Endothelial cell of umbilical vein (primary cell): ENCODE measurements at regions not wholly inside any gene's neighbourhood (a gene's known extent, or its start where the extent isn't known, plus 50 kb on each side); places are given as distances from the start of the nearest gene placed in this dataset.

Experiments used
- BruUV-seq: library from RNA; stranded (reverse); fragments of 400-500 nt; replicated peaks from 2 replicates; lab custom pipeline; 2021; lab: Mats Ljungman, UMichigan
- CTCF ChIA-PET: fragments of 300-600, 350-600 bp; sonication (Branson Sonifier 250); formaldehyde crosslinking; loops from one replicate; lab custom pipeline; 2021; ENCODE audit warnings: antibody characterized with exemption, inconsistent platforms; lab: Charles Lee
- POLR2A ChIA-PET: fragments of 300-600, 350-600 bp; sonication (Branson Sonifier 250); formaldehyde crosslinking; loops from one replicate; lab custom pipeline; 2021; ENCODE audit warnings: antibody characterized with exemption, inconsistent platforms; lab: Charles Lee
- DNase-seq: peaks from one replicate; pipeline ENCODE4 v3.0.0-alpha.2; 2011; ENCODE audit warnings: low read depth, low spot score
- FAIRE-seq: peaks from 2 replicates; lab custom pipeline; 2011; peaks lifted over from hg19 to GRCh38; lab: Jason Lieb, UNC
- H2AFZ ChIP-seq: 2 replicates; pipeline ENCODE4 v1.6.0; 2012; ENCODE audit warnings: low read depth, low read length, control low read depth, inconsistent platforms
- H3K27ac ChIP-seq: 2 replicates; pipeline ENCODE4 v1.5.1; 2011; ENCODE audit warnings: low read depth, mild to moderate bottlenecking, control low read depth, low read length, moderate library complexity; ENCODE audit not compliant: insufficient read depth
- H3K27me3 ChIP-seq, 2 experiments: 2 replicates each; pipeline versions ENCODE4 v1.6.0 to v1.6.1; 2011; ENCODE audit warnings: low read length in 2 of 2, mixed read lengths in 1 of 2; ENCODE audit not compliant: control insufficient read depth in 2 of 2, insufficient read depth in 2 of 2
- H3K36me3 ChIP-seq, 2 experiments: 2 replicates in 1 of 2; 3 replicates in 1 of 2; pipeline ENCODE4 v1.5.1; 2011; ENCODE audit warnings: low read length in 2 of 2, mild to moderate bottlenecking in 1 of 2, moderate library complexity in 1 of 2; ENCODE audit not compliant: control insufficient read depth in 2 of 2, insufficient read depth in 2 of 2; ENCODE audit errors: extremely low read depth in 1 of 2
- H3K4me1 ChIP-seq: 3 replicates; pipeline ENCODE4 v1.5.1; 2011; ENCODE audit warnings: mild to moderate bottlenecking, low read length; ENCODE audit not compliant: control insufficient read depth, insufficient read depth; ENCODE audit errors: extremely low read depth
- H3K4me2 ChIP-seq: 2 replicates; pipeline ENCODE4 v1.6.1; 2011; ENCODE audit warnings: low read length, control low read depth, mixed read lengths; ENCODE audit not compliant: insufficient read depth
- H3K4me3 ChIP-seq, 3 experiments: fragments of 200-600 bp in 1 of 3; sonication (generic), shearing (Covaris generic) in 1 of 3; replicated peaks in 1 of 3; 2 replicates each; pipeline ENCODE4 v1.5.1; 2011 to 2016; ENCODE audit warnings: control low read depth in 3 of 3, low read length in 3 of 3, mild to moderate bottlenecking in 2 of 3, inconsistent platforms in 1 of 3, low read depth in 1 of 3, moderate library complexity in 1 of 3; ENCODE audit not compliant: insufficient read depth in 1 of 3
- H3K79me2 ChIP-seq: 2 replicates; pipeline ENCODE4 v1.6.0; 2012; ENCODE audit warnings: low read length, inconsistent platforms; ENCODE audit not compliant: control insufficient read depth, insufficient read depth
- H3K9ac ChIP-seq: replicated peaks from 2 replicates; pipeline ENCODE3; 2011; ENCODE audit warnings: low read length, control low read depth; ENCODE audit not compliant: insufficient read depth; ENCODE audit errors: extremely low read depth
- H3K9me1 ChIP-seq: replicated peaks from 3 replicates; pipeline ENCODE4 v1.6.0; 2011; ENCODE audit warnings: mild to moderate bottlenecking, low read length; ENCODE audit not compliant: control insufficient read depth, insufficient read depth; ENCODE audit errors: extremely low read depth
- H3K9me3 ChIP-seq: replicated peaks from 2 replicates; pipeline ENCODE4 v1.5.1; 2012; ENCODE audit warnings: low read length, inconsistent platforms; ENCODE audit not compliant: control insufficient read depth, insufficient read depth
- H4K20me1 ChIP-seq: replicated peaks from 2 replicates; pipeline ENCODE3; 2011; ENCODE audit warnings: mild to moderate bottlenecking, low read length; ENCODE audit not compliant: control insufficient read depth, insufficient read depth; ENCODE audit errors: extremely low read depth
- CTCF ChIP-seq, 2 donors: IDR thresholded peaks; 1 replicate in 1 of 2; 2 replicates in 1 of 2; pipeline ENCODE4 v1.5.1; 2011; ENCODE audit warnings: low read length in 2 of 2, mild to moderate bottlenecking in 2 of 2, moderate library complexity in 2 of 2, control low read depth in 1 of 2, inconsistent platforms in 1 of 2, low read depth in 1 of 2; ENCODE audit not compliant: insufficient read depth in 1 of 2; ENCODE audit errors: extremely low read depth in 1 of 2
- EZH2 ChIP-seq: IDR thresholded peaks from 2 replicates; pipeline ENCODE4 v1.6.1; 2012; ENCODE audit warnings: borderline replicate concordance, low read depth, mild to moderate bottlenecking, moderate library complexity, low read length, inconsistent platforms; ENCODE audit not compliant: severe bottlenecking
- FOS ChIP-seq: IDR thresholded peaks from 2 replicates; pipeline ENCODE4 v1.6.1; 2011; ENCODE audit warnings: mild to moderate bottlenecking, low read length, moderate library complexity, borderline replicate concordance; ENCODE audit not compliant: insufficient read depth
- GATA2 ChIP-seq: IDR thresholded peaks from 2 replicates; pipeline ENCODE4 v1.7.0; 2011; ENCODE audit warnings: low read depth, mild to moderate bottlenecking, moderate library complexity, mixed read lengths, low read length; ENCODE audit not compliant: insufficient read length, insufficient read depth
- JUN ChIP-seq: IDR thresholded peaks from 2 replicates; pipeline ENCODE4 v1.6.1; 2011; ENCODE audit warnings: borderline replicate concordance, low read depth; ENCODE audit not compliant: insufficient read length, insufficient read depth
- MAX ChIP-seq: IDR thresholded peaks from 2 replicates; pipeline ENCODE4 v1.6.1; 2011; ENCODE audit not compliant: insufficient read depth, insufficient read length
- MYC ChIP-seq: IDR thresholded peaks from one replicate; pipeline ENCODE4 v1.6.1; 2011; ENCODE audit warnings: mild to moderate bottlenecking, low read depth, low read length
- POLR2A ChIP-seq: IDR thresholded peaks from 2 replicates; pipeline ENCODE4 v1.6.1; 2012; ENCODE audit warnings: low read depth, mild to moderate bottlenecking, control low read depth, low read length
- POLR2AphosphoS5 ChIP-seq: IDR thresholded peaks from 2 replicates; pipeline ENCODE4 v1.6.1; 2012; ENCODE audit warnings: low read depth, mild to moderate bottlenecking, control low read depth, low read length, moderate library complexity; ENCODE audit not compliant: insufficient read depth
- dilution Hi-C: fragments of 300-500 bp; cut with MboI; formaldehyde crosslinking; loops from one replicate; pipeline ENCODE4 v1.15.0; 2019; ENCODE audit warnings: low sequenced_read_pairs; ENCODE audit not compliant: extremely low pct_ligation_motif_present
- intact Hi-C: fragments of 100-400 bp; cut with micrococcal nuclease; formaldehyde crosslinking; loops from one replicate; pipeline ENCODE4 v1.10.0; 2022

- H3K4me1 ChIP-seq: peaks cover 36% of the 10 kb centered on the region
- H2AFZ ChIP-seq: peak overlapping the region; percentile 56
- H4K20me1 ChIP-seq: no peaks in the 10 kb centered on the region
- BruUV-seq: no TSS peak
- peak overlapping the region; percentile 7 for H3K27ac ChIP-seq
- TF ChIP-seq FOS: peak; percentile 72
- TF ChIP-seq JUN: no peak
- no peaks in the 10 kb centered on the region for H3K36me3 ChIP-seq
- FAIRE-seq (no peak), DNase-seq (peak; percentile 30)
- no peak overlapping the region for H3K4me3 ChIP-seq
- no peaks in the 10 kb centered on the region for H3K27me3 ChIP-seq
- dilution Hi-C loops: no loop called here
- H3K79me2 ChIP-seq: no peaks in the 10 kb centered on the region
- no peaks in the 10 kb centered on the region for H3K9me3 ChIP-seq
- intact Hi-C loops: no loop called here
- H3K9ac ChIP-seq: peak overlapping the region; percentile 4
- peak overlapping the region; percentile 28 for H3K4me2 ChIP-seq
- ChIA-PET POLR2A (no interaction called here), CTCF (interaction anchor here (0.8 to 1.5 kb wide), 6 partner anchors 56 to 1093 kb away, joined by 3 to 6 read pairs (median 4); no protein-coding TSS in a partner anchor)
- H3K9me1 ChIP-seq: no peaks in the 10 kb centered on the region
Measured at GRCh38 chr2:146818122-146818521, 1026.7 kb upstream of the ACVR2A start.

- Histone ChIP-seq H3K4me1 (peaks cover 32% of the 10 kb centered on the region), H3K36me3 (no peaks in the 10 kb centered on the region), H3K9me1 (no peaks in the 10 kb centered on the region), H3K27me3 (no peaks in the 10 kb centered on the region), H4K20me1 (no peaks in the 10 kb centered on the region), H3K9ac (peak overlapping the region; percentile 4), H3K4me3 (no peak overlapping the region), H3K79me2 (no peaks in the 10 kb centered on the region), H3K9me3 (no peaks in the 10 kb centered on the region), H3K4me2 (no peak overlapping the region), H2AFZ (peak overlapping the region; percentile 56), H3K27ac (no peak overlapping the region)
- dilution Hi-C loops: no loop called here
- POLR2A ChIA-PET: no interaction called here
- FAIRE-seq (no peak), DNase-seq (peak; percentile 7)
- no peak for TF ChIP-seq POLR2A
- TF ChIP-seq CTCF (IDR thresholded peaks at IDR 0.05; ENCODE audit: extremely low read depth in 1 of 2, insufficient read depth in 1 of 2, low read depth in 1 of 2, low read length in 2 of 2): no peak
- no peak for TF ChIP-seq GATA2
- TF ChIP-seq JUN: no peak
- TF ChIP-seq MYC: no peak
- no peak for TF ChIP-seq POLR2AphosphoS5
- no peak for TF ChIP-seq FOS
- no peak for TF ChIP-seq MAX
- TF ChIP-seq EZH2: no peak
- CTCF ChIA-PET: interaction anchor here (0.8 to 1.5 kb wide), 6 partner anchors 57 to 1093 kb away, joined by 3 to 6 read pairs (median 4); no protein-coding TSS in a partner anchor
- BruUV-seq: no TSS peak
- intact Hi-C loops: no loop called here
Measured at GRCh38 chr2:146817613-146818012, 1027.2 kb upstream of the ACVR2A start.
